Activated CD8-positive, alpha-beta memory T cell treated with anti-CD3 and anti-CD28 coated beads, Interleukin-2, amount 10 ng/mL, durations not matched to agents 7 days and 5 days (primary cell): ENCODE measurements at regions not wholly inside any gene's neighbourhood (a gene's known extent, or its start where the extent isn't known, plus 50 kb on each side); places are given as distances from the start of the nearest gene placed in this dataset.
"Not testable (repeated sequence)": the region's sequence is repeated elsewhere in the genome, so short reads cannot be mapped to it uniquely, and the experiment has no call there.

Experiments
- ATAC-seq: fragments of 150-1000 bp; cut with Tn5 transposase; one replicate; pipeline ENCODE4 v1.10.0; 2021; ENCODE audit warnings: moderate library complexity
- CTCF ChIA-PET: fragments of 350-600 bp; sonication (Branson Sonifier 250); formaldehyde crosslinking; loops from one replicate; lab custom pipeline; 2021; ENCODE audit warnings: antibody characterized with exemption; lab: Charles Lee
- DNase-seq: peaks from one replicate; pipeline ENCODE4 v3.0.0-alpha.2; 2020
- H3K27ac Mint-ChIP-seq: one replicate; pipeline ENCODE4 v1.8.0; 2021; ENCODE audit warnings: mild to moderate bottlenecking, mixed read lengths
- H3K27me3 Mint-ChIP-seq: one replicate; pipeline ENCODE4 v1.8.0; 2021; ENCODE audit warnings: mixed read lengths
- H3K36me3 Mint-ChIP-seq: one replicate; pipeline ENCODE4 v1.8.0; 2021; ENCODE audit warnings: mild to moderate bottlenecking, mixed read lengths
- H3K4me1 Mint-ChIP-seq: one replicate; pipeline ENCODE4 v1.8.0; 2021; ENCODE audit warnings: mixed read lengths
- H3K4me3 Mint-ChIP-seq: one replicate; pipeline ENCODE4 v1.8.0; 2021; ENCODE audit warnings: mild to moderate bottlenecking, moderate library complexity, mixed read lengths
- H3K9me3 Mint-ChIP-seq: one replicate; pipeline ENCODE4 v1.8.0; 2022; ENCODE audit warnings: low read depth, mixed read lengths

- H3K4me1 Mint-ChIP-seq, CTCF ChIA-PET, ATAC-seq, H3K4me3 Mint-ChIP-seq, DNase-seq, H3K27me3 Mint-ChIP-seq, H3K27ac Mint-ChIP-seq, H3K36me3 Mint-ChIP-seq, H3K9me3 Mint-ChIP-seq: not testable (repeated sequence)
Measured at GRCh38 chr4:3629176-3629575, 97.0 kb upstream of the LRPAP1 start.

- Mint-ChIP-seq H3K4me3 (no peak overlapping the region), H3K4me1 (no peaks in the 10 kb centered on the region), H3K27me3 (no peaks in the 10 kb centered on the region), H3K36me3 (no peaks in the 10 kb centered on the region), H3K9me3 (no peaks in the 10 kb centered on the region), H3K27ac (no peak overlapping the region)
- ATAC-seq (no peak), DNase-seq (no peak)
- CTCF ChIA-PET = no interaction called here
Measured at GRCh38 chr4:3628868-3629175, 96.6 kb upstream of the LRPAP1 start.

- CTCF ChIA-PET, H3K9me3 Mint-ChIP-seq, H3K27me3 Mint-ChIP-seq, H3K4me1 Mint-ChIP-seq, H3K4me3 Mint-ChIP-seq, H3K27ac Mint-ChIP-seq, H3K36me3 Mint-ChIP-seq, ATAC-seq, DNase-seq: not testable (repeated sequence)
Measured at GRCh38 chr4:3627967-3628867, 96.0 kb upstream of the LRPAP1 start.

GRCh38 chr4:3627456-3627855 is 95.2 kb upstream of the LRPAP1 start:
- not testable (repeated sequence) for H3K36me3 Mint-ChIP-seq, H3K4me1 Mint-ChIP-seq

GRCh38 chr4:3626131-3626884 is 94.1 kb upstream of the LRPAP1 start:
- H3K9me3 Mint-ChIP-seq, DNase-seq, H3K36me3 Mint-ChIP-seq, H3K4me1 Mint-ChIP-seq, CTCF ChIA-PET, H3K27ac Mint-ChIP-seq, H3K4me3 Mint-ChIP-seq, H3K27me3 Mint-ChIP-seq, ATAC-seq: not testable (repeated sequence)

More at GRCh38 chr4:3627456-3627855, 95.2 kb upstream of the LRPAP1 start:
- ATAC-seq, H3K27ac Mint-ChIP-seq, H3K4me3 Mint-ChIP-seq, H3K27me3 Mint-ChIP-seq, DNase-seq, H3K9me3 Mint-ChIP-seq, CTCF ChIA-PET: not testable (repeated sequence)

- H3K27me3 Mint-ChIP-seq, DNase-seq, H3K27ac Mint-ChIP-seq, CTCF ChIA-PET, H3K36me3 Mint-ChIP-seq, ATAC-seq, H3K4me3 Mint-ChIP-seq, H3K9me3 Mint-ChIP-seq, H3K4me1 Mint-ChIP-seq: not testable (repeated sequence)
Measured at GRCh38 chr4:3625286-3625875, 93.2 kb upstream of the LRPAP1 start.

- H3K27ac Mint-ChIP-seq, H3K4me1 Mint-ChIP-seq, CTCF ChIA-PET, H3K9me3 Mint-ChIP-seq, ATAC-seq, H3K36me3 Mint-ChIP-seq, H3K4me3 Mint-ChIP-seq, DNase-seq: not testable (repeated sequence)
- H3K27me3 Mint-ChIP-seq = peaks cover 13% of the 10 kb centered on the region
Measured at GRCh38 chr4:3623809-3624329, 91.6 kb upstream of the LRPAP1 start.

GRCh38 chr4:3623106-3623505 is 90.9 kb upstream of the LRPAP1 start:
- CTCF ChIA-PET = no interaction called here

GRCh38 chr4:3620365-3620764 is 88.1 kb upstream of the LRPAP1 start:
- H3K4me1 Mint-ChIP-seq, CTCF ChIA-PET, DNase-seq, H3K9me3 Mint-ChIP-seq, H3K4me3 Mint-ChIP-seq, H3K27ac Mint-ChIP-seq, ATAC-seq, H3K36me3 Mint-ChIP-seq: not testable (repeated sequence)
- H3K27me3 Mint-ChIP-seq = peaks cover 18% of the 10 kb centered on the region

More at GRCh38 chr4:3623106-3623505, 90.9 kb upstream of the LRPAP1 start:
- no peak for ATAC-seq
- H3K36me3 Mint-ChIP-seq = no peaks in the 10 kb centered on the region
- no peak overlapping the region for H3K27ac Mint-ChIP-seq
- H3K9me3 Mint-ChIP-seq = no peaks in the 10 kb centered on the region
- no peak overlapping the region for H3K4me3 Mint-ChIP-seq
- H3K4me1 Mint-ChIP-seq = peaks cover 2% of the 10 kb centered on the region
- no peak for DNase-seq
- peaks cover 18% of the 10 kb centered on the region for H3K27me3 Mint-ChIP-seq

GRCh38 chr4:3619698-3620097 is 87.5 kb upstream of the LRPAP1 start:
- ATAC-seq, H3K36me3 Mint-ChIP-seq, H3K4me1 Mint-ChIP-seq, H3K4me3 Mint-ChIP-seq, H3K9me3 Mint-ChIP-seq, H3K27ac Mint-ChIP-seq, CTCF ChIA-PET, DNase-seq: not testable (repeated sequence)
- peaks cover 18% of the 10 kb centered on the region for H3K27me3 Mint-ChIP-seq

- CTCF ChIA-PET, H3K36me3 Mint-ChIP-seq, H3K4me1 Mint-ChIP-seq, H3K4me3 Mint-ChIP-seq, DNase-seq, H3K9me3 Mint-ChIP-seq, ATAC-seq, H3K27ac Mint-ChIP-seq: not testable (repeated sequence)
- H3K27me3 Mint-ChIP-seq = peaks cover 18% of the 10 kb centered on the region
Measured at GRCh38 chr4:3618341-3618740, 86.1 kb upstream of the LRPAP1 start.

GRCh38 chr4:3615386-3616286 is 83.4 kb upstream of the LRPAP1 start:
- DNase-seq (no peak), ATAC-seq (no peak)
- peaks cover 9% of the 10 kb centered on the region for H3K27me3 Mint-ChIP-seq
- CTCF ChIA-PET = no interaction called here
- H3K27ac Mint-ChIP-seq = no peak overlapping the region
- no peaks in the 10 kb centered on the region for H3K36me3 Mint-ChIP-seq
- peaks cover 2% of the 10 kb centered on the region for H3K4me1 Mint-ChIP-seq
- no peak overlapping the region for H3K4me3 Mint-ChIP-seq
- peaks cover 8% of the 10 kb centered on the region for H3K9me3 Mint-ChIP-seq

GRCh38 chr4:3614731-3614980 is 82.4 kb upstream of the LRPAP1 start:
- CTCF ChIA-PET = no interaction called here

More at GRCh38 chr4:3614731-3614980, 82.4 kb upstream of the LRPAP1 start:
- no peak overlapping the region for H3K27ac Mint-ChIP-seq
- H3K4me1 Mint-ChIP-seq = no peaks in the 10 kb centered on the region
- H3K4me3 Mint-ChIP-seq = no peak overlapping the region
- H3K36me3 Mint-ChIP-seq = no peaks in the 10 kb centered on the region
- peaks cover 9% of the 10 kb centered on the region for H3K9me3 Mint-ChIP-seq
- ATAC-seq (no peak), DNase-seq (no peak)
- peaks cover 9% of the 10 kb centered on the region for H3K27me3 Mint-ChIP-seq
